Adrenal gland (tissue), 5 donors: ENCODE measurements at regions not wholly inside any gene's neighbourhood (a gene's known extent, or its start where the extent isn't known, plus 50 kb on each side); places are given as distances from the start of the nearest gene placed in this dataset.

Source experiments
- CTCF ChIP-seq, 6 experiments: fragments of 450-650 bp in 4 of 6; fragments of 200-600 bp in 2 of 6; sonication (generic) in 1 of 6; IDR thresholded peaks; 1 replicate in 5 of 6; 2 replicates in 1 of 6; pipeline versions ENCODE4 v1.5.1 to v1.8.0; 2016 to 2021; ENCODE audit warnings: antibody characterized with exemption in 6 of 6, mild to moderate bottlenecking in 2 of 6, moderate library complexity in 1 of 6
- POLR2A ChIP-seq, 2 donors: fragments of 450-650 bp; IDR thresholded peaks; one replicate each; pipeline ENCODE4 v1.6.1; 2017; ENCODE audit warnings: antibody characterized with exemption in 2 of 2, mild to moderate bottlenecking in 2 of 2, moderate library complexity in 1 of 2
- donor health status: DM: no; HTN: no; CAD: no.

- TF ChIP-seq CTCF (IDR thresholded peaks at IDR 0.05): no peak
- no peak for TF ChIP-seq POLR2A (IDR thresholded peaks at IDR 0.05)
Measured at GRCh38 chrX:125744914-125745313, 421.2 kb downstream of the DCAF12L2 start.
